A673 (cell line): ENCODE measurements at regions not wholly inside any gene's neighbourhood (a gene's known extent, or its start where the extent isn't known, plus 50 kb on each side); places are given as distances from the start of the nearest gene placed in this dataset.
A peak's percentile ranks its signal among the peaks of the same experiment; 100 is the strongest.

Experiments used
- BruUV-seq: library from RNA; stranded (reverse); fragments of 400-500 nt; replicated peaks from 2 replicates; lab custom pipeline; 2021; lab: Mats Ljungman, UMichigan
- CTCF ChIA-PET: fragments of 300-600 bp; sonication (Branson Sonifier 250); formaldehyde crosslinking; loops from one replicate; lab custom pipeline; 2022; ENCODE audit warnings: antibody characterized with exemption; lab: Charles Lee
- POLR2A ChIA-PET: fragments of 300-600 bp; sonication (Branson Sonifier 250); formaldehyde crosslinking; loops from one replicate; lab custom pipeline; 2022; ENCODE audit warnings: antibody characterized with exemption; ENCODE audit not compliant: low non-redundant PET; lab: Charles Lee
- DNase-seq: peaks from one replicate; pipeline ENCODE4 v3.0.0-alpha.2; 2015; ENCODE audit warnings: low spot score
- H3K27ac ChIP-seq: fragments of 200-600 bp; sonication (generic); 2 replicates; pipeline ENCODE4 v1.5.1; 2016; ENCODE audit warnings: mixed run types, low read depth, mild to moderate bottlenecking, mixed read lengths, antibody characterized with exemption, low read length; ENCODE audit not compliant: poor library complexity, severe bottlenecking
- H3K27me3 ChIP-seq: fragments of 200-600 bp; sonication (generic); replicated peaks from 2 replicates; pipeline ENCODE4 v1.6.1; 2017; ENCODE audit warnings: mixed run types, low read depth, mild to moderate bottlenecking, mixed read lengths, antibody characterized with exemption, low read length; ENCODE audit not compliant: insufficient read depth, poor library complexity
- H3K36me3 ChIP-seq: fragments of 200-600 bp; sonication (generic); 2 replicates; pipeline ENCODE4 v1.6.1; 2016; ENCODE audit warnings: mixed run types, mild to moderate bottlenecking, mixed read lengths, antibody characterized with exemption, low read length; ENCODE audit not compliant: insufficient read depth, poor library complexity, severe bottlenecking
- H3K4me1 ChIP-seq: fragments of 200-600 bp; sonication (generic); 2 replicates; pipeline ENCODE4 v1.6.1; 2017; ENCODE audit warnings: mixed run types, mild to moderate bottlenecking, mixed read lengths, antibody characterized with exemption, low read length; ENCODE audit not compliant: insufficient read depth, poor library complexity, severe bottlenecking
- H3K4me3 ChIP-seq: fragments of 200-600 bp; sonication (generic); 2 replicates; pipeline ENCODE4 v1.5.1; 2016; ENCODE audit warnings: low read depth, mixed run types, mild to moderate bottlenecking, mixed read lengths, low read length; ENCODE audit not compliant: poor library complexity, severe bottlenecking
- H3K9me3 ChIP-seq: fragments of 200-600 bp; sonication (generic); 2 replicates; pipeline ENCODE4 v1.6.1; 2016; ENCODE audit warnings: mixed run types, low read depth, mild to moderate bottlenecking, mixed read lengths, antibody characterized with exemption, low read length; ENCODE audit not compliant: poor library complexity, severe bottlenecking
- CTCF ChIP-seq: fragments of 300-800, 200-600 bp; sonication (generic); conservative IDR thresholded peaks from 2 replicates; pipeline ENCODE4 v1.5.1; 2017; ENCODE audit warnings: low read depth, mild to moderate bottlenecking, antibody characterized with exemption, low read length, moderate library complexity, mixed read lengths
- EZH2 ChIP-seq: fragments of 200-600 bp; sonication (generic); IDR thresholded peaks from 2 replicates; pipeline ENCODE4 v1.6.1; 2017; ENCODE audit warnings: borderline replicate concordance, low read depth, mild to moderate bottlenecking, mixed read lengths, antibody characterized with exemption, low read length; ENCODE audit not compliant: poor library complexity, severe bottlenecking
- intact Hi-C: fragments of 100-400 bp; cut with micrococcal nuclease; formaldehyde crosslinking; loops from one replicate; pipeline ENCODE4 v1.10.0; 2022; ENCODE audit not compliant: unreplicated experiment

DNA sequence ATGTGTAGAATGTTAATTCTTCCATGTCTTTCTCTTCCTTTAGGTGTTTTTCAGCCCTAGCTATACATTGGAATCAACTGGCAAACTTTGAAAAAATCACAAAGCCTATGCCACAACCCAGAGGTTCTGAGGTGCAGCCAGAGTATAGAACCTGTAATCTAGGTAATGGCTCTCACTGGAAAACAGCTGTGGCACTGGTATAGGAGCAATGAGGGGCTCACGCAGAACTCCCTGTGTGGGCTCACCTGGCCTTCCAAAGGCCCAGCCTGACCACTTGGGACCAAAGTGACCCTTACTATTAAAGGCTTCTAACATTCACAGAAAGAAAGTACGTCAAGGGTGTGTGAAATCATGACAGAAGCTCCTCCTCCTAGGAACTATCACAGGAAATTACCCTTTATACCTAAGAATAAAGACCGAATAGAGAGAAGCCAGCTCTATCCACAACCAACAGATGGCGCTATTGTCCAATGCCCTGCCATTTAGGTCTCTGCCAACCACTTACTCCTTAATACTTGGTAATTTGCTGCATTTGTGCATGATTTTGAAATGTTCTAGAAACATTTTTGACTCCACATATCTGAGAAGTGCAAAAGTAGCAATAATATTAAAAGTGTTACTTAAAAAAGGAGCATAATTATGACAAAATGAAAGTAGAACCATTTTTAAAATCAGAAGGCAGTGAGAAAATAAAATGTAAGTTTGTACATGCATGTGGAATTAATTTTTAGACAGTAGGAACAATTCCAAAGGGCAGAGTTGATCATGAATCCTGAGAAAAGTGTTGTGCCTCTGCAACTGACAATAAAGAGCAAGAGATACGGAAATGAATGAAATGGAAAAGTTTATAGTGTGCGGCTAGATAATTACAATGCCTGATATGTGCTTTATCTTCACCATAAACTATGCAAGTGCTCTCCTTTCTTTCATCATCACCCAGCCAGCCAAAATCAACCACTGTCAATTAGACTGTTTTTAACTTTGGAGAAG is 93.1 kb upstream of the HAO2 start:
- DNase-seq = peak; percentile 69
- Histone ChIP-seq H3K9me3 (no peaks in the 10 kb centered on the region), H3K27me3 (no peaks in the 10 kb centered on the region), H3K36me3 (no peaks in the 10 kb centered on the region), H3K27ac (no peak overlapping the region), H3K4me3 (no peak overlapping the region), H3K4me1 (peaks cover 11% of the 10 kb centered on the region)
- ChIA-PET CTCF (interaction anchor here (0.5 to 1.9 kb wide), 7 partner anchors 9 to 1332 kb away, joined by 3 to 8 read pairs (median 4); no protein-coding TSS in a partner anchor), POLR2A (no interaction called here)
- no TSS peak for BruUV-seq
- intact Hi-C loops = loop anchor here (10.0 kb wide), 1 partner anchor 1121 kb away; no protein-coding TSS in a partner anchor
- TF ChIP-seq EZH2 (no peak), CTCF (peak; percentile 96)

- Histone ChIP-seq H3K4me3 (no peak overlapping the region), H3K27me3 (no peaks in the 10 kb centered on the region), H3K9me3 (no peaks in the 10 kb centered on the region), H3K4me1 (peaks cover 11% of the 10 kb centered on the region), H3K36me3 (no peaks in the 10 kb centered on the region), H3K27ac (no peak overlapping the region)
- no TSS peak for BruUV-seq
- TF ChIP-seq EZH2 (no peak), CTCF (0 out of 2 replicates have a peak, but pooled peaks have one; percentile 18)
- intact Hi-C loops = loop anchor here (10.0 kb wide), 1 partner anchor 1122 kb away; no protein-coding TSS in a partner anchor
- CTCF ChIA-PET = interaction anchor here (1.9 kb wide), 1 partner anchor 90 kb away, joined by 8 read pairs; no protein-coding TSS in a partner anchor
- POLR2A ChIA-PET = no interaction called here
- no peak for DNase-seq
These were observed 92.0 kb upstream of the HAO2 start for GRCh38 chr1:119276558-119276957.

GRCh38 chr1:119279456-119280381 is 88.9 kb upstream of the HAO2 start:
- TF ChIP-seq CTCF (no peak), EZH2 (no peak)
- peaks cover 11% of the 10 kb centered on the region for H3K4me1 ChIP-seq
- H3K4me3 ChIP-seq = no peak overlapping the region
- CTCF ChIA-PET = no interaction called here
- BruUV-seq = no TSS peak
- H3K27me3 ChIP-seq = no peaks in the 10 kb centered on the region
- no peaks in the 10 kb centered on the region for H3K36me3 ChIP-seq
- POLR2A ChIA-PET = interaction anchor here (0.7 kb wide), 1 partner anchor 45 kb away, joined by 3 read pairs; no protein-coding TSS in a partner anchor
- H3K9me3 ChIP-seq = no peaks in the 10 kb centered on the region
- peak; percentile 47 for DNase-seq
- H3K27ac ChIP-seq = peak overlapping the region; percentile 11
- intact Hi-C loops = loop anchor here (10.0 kb wide), 2 partner anchors 395 to 1125 kb away; no protein-coding TSS in a partner anchor
